ENCODE measurements at regions not wholly inside any gene's neighbourhood (a gene's known extent, or its start where the extent isn't known, plus 50 kb on each side); places are given as distances from the start of the nearest gene placed in this dataset.
"Not testable (repeated sequence)": the region's sequence is repeated elsewhere in the genome, so short reads cannot be mapped to it uniquely, and the experiment has no call there.

- DNase-seq (ENCODE audit: low read depth in 1 of 2, low spot score in 1 of 2) = no peak
These were observed 110.6 kb upstream of the MEF2A start for GRCh38 chr15:99454941-99455788.

DNA sequence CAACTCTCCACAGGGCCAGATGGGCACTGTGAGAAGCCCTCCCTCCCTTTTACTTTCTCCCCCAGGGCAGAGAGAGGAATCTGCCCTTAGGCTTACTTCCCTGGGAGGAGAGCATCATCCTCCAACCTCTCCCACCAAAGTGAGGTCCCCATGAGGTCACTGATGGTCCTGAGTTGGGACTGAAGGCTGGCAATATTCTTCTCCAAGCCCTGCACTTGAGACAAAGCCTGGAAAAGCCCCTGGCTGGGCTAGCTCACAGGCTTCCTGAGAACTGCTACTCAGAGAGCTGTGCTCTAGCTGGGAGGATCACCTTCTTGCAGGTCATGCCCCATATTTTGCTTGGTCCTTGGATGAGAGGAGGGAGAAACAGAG lies 110.0 kb upstream of the MEF2A start:
- no peak for DNase-seq (ENCODE audit: low read depth in 1 of 2, low spot score in 1 of 2)

GRCh38 chr15:99464137-99464536 lies 101.6 kb upstream of the MEF2A start:
- no peak for DNase-seq (ENCODE audit: low read depth in 1 of 2, low spot score in 1 of 2)

DNA sequence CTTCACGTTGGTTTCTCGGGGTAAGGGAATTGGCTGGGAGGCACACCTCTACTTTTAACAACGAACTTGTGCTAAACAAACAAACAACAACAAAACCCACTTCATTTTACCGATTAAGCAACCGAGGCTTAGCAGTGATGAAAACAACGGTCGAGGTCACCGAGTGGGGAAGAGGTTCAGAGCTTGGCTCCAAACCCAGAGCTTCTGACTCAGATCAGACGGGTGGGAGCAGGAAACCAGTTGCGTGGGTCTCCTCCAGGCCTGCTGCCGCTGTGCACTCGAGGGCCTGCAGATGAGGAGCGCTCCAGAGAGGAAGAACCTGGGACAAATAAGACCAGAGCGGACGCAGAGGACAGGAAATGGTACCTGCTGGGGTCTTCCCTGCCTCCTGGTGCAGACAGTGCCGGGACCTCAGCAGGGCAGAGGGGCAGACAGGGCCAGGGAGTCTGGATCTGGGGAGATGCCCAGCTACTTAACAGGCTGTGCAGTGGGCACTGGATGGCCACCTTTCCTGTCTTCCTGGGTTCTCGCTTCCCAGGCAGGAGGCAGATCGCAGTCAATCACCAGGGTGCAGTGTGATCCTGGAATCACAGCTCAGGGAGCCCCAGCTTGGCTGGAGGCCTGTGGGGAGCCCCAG lies 99.0 kb upstream of the MEF2A start:
- no peak for DNase-seq (ENCODE audit: low read depth in 1 of 2, low spot score in 1 of 2)

DNA sequence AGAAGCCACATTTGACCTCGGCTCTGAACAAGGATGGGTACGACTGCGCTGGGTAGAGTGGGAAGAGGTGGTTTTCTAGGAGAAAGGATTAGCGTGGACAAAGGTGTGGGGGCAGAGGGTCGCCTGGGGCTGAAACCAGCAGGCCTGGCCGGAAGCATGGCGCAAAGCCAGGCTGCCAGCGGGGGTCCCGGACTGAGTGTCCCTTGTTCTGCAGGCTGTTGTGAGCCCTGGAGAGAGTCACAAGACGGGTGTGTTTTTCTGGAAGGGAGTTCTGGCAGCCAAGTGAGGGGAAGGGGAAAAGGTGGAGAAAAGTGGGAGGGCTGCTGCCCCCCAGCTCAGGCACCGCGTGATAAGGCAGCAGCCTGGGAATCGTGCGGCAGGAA lies 98.5 kb upstream of the MEF2A start:
- DNase-seq (ENCODE audit: low read depth in 1 of 2, low spot score in 1 of 2) = no peak

GRCh38 chr15:99467853-99468464 lies 97.8 kb upstream of the MEF2A start:
- DNase-seq (ENCODE audit: low read depth in 1 of 2, low spot score in 1 of 2) = no peak

DNA sequence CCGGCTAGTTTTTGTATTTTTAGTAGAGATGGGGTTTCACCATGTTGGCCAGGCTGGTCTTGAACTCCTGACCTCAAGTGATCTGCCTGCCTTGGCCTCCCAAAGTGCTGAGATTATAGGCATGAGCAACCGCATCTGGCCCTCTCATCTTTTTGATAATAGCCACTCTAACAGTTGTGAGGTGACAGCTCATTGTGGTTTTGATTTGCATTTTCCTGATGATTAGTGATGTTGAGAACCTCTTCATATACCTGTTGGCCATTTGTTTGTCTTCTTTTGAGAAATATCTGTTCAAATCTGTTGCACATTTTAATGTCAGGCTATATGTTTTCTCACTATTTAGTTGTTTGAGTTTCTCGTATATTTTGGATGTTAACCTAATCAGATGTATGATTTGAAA lies 95.6 kb upstream of the MEF2A start:
- not testable (repeated sequence) for DNase-seq (ENCODE audit: low read depth in 1 of 2, low spot score in 1 of 2)

DNA sequence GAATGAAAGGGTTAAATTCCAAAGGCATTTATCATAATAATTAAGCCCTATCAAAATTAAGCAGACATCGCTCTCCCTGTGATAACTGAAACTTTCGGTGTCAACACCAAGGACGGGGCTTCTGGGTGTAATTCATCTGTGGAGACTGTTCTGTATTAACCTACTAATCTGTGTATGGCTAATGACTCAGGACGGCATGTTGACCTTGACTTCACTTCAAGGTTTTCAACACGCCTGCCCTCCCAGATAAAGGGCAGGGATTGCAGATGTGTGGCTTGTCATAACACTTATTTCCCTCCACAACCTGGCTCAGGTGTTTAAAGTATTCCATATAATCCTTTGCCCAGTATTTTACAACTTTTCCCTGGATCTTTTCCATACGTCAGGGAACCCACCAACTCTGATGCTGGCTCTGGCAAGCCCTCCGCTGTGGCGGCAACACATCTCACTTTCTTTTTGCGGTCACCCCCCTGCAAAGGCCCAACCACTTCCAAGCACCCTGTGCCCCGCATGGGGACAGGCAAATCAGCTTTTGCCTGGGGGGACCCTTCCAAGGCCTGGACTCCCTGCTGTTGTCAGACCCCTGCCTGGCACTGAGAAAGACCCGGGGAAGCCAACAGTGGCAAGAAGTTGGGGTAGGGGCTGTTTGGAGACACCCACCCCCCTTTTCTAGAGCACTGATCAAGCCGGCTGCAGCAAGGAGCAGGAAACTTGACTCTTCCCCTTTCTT lies 93.2 kb upstream of the MEF2A start:
- DNase-seq (ENCODE audit: low read depth in 1 of 2, low spot score in 1 of 2) = no peak

GRCh38 chr15:99473981-99474906 lies 91.5 kb upstream of the MEF2A start:
- DNase-seq (ENCODE audit: low read depth in 1 of 2, low spot score in 1 of 2) = no peak

DNA sequence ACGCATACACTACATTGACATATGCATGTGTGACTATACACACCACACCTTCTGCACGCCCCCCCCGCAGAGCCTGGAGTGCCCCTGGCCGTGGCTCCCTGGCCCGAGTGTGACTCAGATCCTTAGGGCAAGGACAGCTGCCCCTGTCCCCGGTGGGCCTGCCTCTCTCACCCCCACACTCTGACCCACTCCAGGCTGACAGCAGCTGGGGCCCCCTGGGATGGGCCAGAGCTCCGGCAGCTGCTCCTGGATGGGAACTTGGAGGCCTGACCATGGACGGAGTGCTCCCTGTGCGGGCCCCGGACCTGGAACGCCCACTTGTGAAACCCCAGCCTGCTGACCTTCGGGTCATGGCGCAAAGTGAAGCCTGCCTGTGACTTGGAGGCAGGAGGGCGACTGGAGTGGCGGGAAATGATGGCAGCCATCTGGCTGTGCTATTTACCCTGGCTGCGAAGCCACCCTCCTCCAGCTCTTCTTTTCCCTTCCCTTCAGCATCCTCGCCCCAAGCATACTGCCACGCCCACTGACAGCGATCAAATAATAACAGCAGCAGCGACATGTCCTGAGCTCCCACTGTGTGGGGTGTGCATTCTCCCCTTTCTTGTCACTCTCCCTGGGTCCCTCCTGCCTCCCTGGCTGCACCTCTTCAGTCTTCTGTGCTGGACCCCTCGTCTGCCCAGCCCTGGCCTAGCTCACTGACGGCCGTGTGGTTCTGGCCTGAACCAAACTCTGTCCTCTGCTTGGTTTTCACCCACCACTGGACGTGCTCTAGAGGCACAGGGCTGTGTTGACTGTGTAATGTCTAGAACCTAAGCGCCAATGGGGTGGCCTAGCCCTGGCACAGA lies 90.7 kb upstream of the MEF2A start:
- no peak for DNase-seq (ENCODE audit: low read depth in 1 of 2, low spot score in 1 of 2)

GRCh38 chr15:99475754-99476412 lies 89.9 kb upstream of the MEF2A start:
- DNase-seq (ENCODE audit: low read depth in 1 of 2, low spot score in 1 of 2) = no peak

DNA sequence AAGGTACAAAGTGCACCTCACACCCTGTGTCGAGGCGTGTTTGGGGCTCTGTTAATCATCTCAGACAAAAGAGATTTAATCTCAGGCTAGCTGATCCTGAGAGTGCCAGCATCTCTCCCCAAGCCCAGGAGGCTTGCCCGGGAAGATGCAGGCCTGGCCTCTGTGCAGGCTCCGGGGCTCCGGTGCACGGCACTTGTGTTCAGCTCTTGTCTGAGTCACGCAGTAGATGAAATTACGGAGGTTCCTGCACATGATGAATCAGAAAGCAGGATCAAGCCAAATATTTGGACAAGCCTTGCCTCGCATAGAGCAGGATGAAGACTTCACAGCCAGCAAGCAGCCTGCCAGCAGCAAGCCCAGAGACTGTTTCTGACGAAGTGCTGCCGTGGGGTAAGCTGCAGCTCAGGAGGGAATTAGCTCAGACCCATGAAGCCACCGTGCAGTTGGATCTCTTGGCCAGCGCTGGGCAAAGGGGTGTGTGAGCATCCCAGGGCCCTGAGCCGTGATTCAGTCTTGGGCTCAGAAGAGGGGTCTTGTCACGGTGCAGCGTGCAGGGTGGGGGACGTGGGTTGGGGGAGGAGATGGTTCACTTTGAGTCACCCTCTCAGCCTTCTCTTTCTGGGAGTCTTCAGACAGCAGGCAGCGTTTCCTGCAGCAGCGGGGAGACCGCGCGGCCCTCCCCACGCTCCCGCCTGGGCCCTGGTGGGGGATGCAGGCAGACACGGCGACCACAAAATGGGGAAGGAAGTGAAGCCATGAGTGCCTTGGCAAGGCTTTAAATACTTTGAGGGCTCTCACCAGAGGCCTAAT lies 89.2 kb upstream of the MEF2A start:
- DNase-seq (ENCODE audit: low read depth in 1 of 2, low spot score in 1 of 2) = no peak

- DNase-seq (ENCODE audit: low read depth in 1 of 2, low spot score in 1 of 2) = no peak
These were observed 87.9 kb upstream of the MEF2A start for GRCh38 chr15:99477791-99478471.

DNA sequence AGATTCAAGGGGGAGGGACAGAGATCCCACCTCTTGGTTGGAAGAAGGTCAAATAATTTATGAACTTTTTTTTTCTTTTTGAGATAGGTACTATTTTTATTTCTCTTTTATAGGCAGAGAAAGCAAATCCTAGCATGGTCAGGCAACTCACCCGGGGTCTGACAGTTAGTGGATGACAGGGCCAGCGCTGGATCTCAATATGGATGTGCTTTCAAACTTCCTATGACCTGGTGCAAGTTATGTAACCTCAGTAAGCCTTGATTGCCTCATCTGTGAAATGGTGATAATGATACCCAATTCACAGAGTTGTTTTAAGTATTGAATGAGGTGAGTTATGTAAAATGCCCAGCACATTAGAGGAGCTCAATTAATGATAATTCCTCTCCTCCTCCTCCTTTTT lies 86.8 kb upstream of the MEF2A start:
- no peak for DNase-seq (ENCODE audit: low read depth in 1 of 2, low spot score in 1 of 2)

- no peak for DNase-seq (ENCODE audit: low read depth in 1 of 2, low spot score in 1 of 2)
These were observed 85.6 kb upstream of the MEF2A start for GRCh38 chr15:99480016-99480810.

GRCh38 chr15:99481113-99481950 lies 84.5 kb upstream of the MEF2A start:
- DNase-seq (ENCODE audit: low read depth in 1 of 2, low spot score in 1 of 2) = no peak

Data from activated T-helper 1 cell treated with anti-CD3 and anti-CD28 coated beads, Interleukin-2, amount 50 U/mL, for 16 hours (primary cell).